ENCODE measurements at regions not wholly inside any gene's neighbourhood (a gene's known extent, or its start where the extent isn't known, plus 50 kb on each side); places are given as distances from the start of the nearest gene placed in this dataset.

GRCh38 chr13:69213396-69213795 lies 894.2 kb upstream of the ATXN8OS start:
- Histone ChIP-seq H3K4me1 (no peaks in the 10 kb centered on the region), H3K27me3 (replicated peaks; ENCODE audit: control insufficient read depth, insufficient read depth, low read length) (no peaks in the 10 kb centered on the region), H3K36me3 (ENCODE audit: control insufficient read depth, insufficient read depth, low read length) (no peaks in the 10 kb centered on the region), H3K9me3 (no peaks in the 10 kb centered on the region), H3K4me3 (ENCODE audit: low read depth, low read length) (no peak overlapping the region)
- no peak overlapping the region for H3K27ac Mint-ChIP-seq (ENCODE audit: unreplicated experiment)
- H3K4me3 Mint-ChIP-seq (ENCODE audit: unreplicated experiment): no peak overlapping the region
- no peak for TF ChIP-seq CTCF (IDR thresholded peaks at IDR 0.05; ENCODE audit: insufficient read depth in 1 of 2, low read depth in 1 of 2, low read length in 1 of 2, severe bottlenecking in 1 of 2, unreplicated experiment in 1 of 2)
- POLR2A ChIA-PET: no interaction called here
- DNase-seq: no peak
- BruUV-seq (replicated peaks): no TSS peak
- H3K36me3 Mint-ChIP-seq (ENCODE audit: insufficient read depth, unreplicated experiment): no peaks in the 10 kb centered on the region
- H3K9me3 Mint-ChIP-seq (ENCODE audit: unreplicated experiment): no peaks in the 10 kb centered on the region
- intact Hi-C loops (cut with micrococcal nuclease; ENCODE audit: unreplicated experiment): no loop called here
- no peaks in the 10 kb centered on the region for H3K27me3 Mint-ChIP-seq (ENCODE audit: insufficient read depth, unreplicated experiment)
- CTCF ChIA-PET: no interaction called here
- no peaks in the 10 kb centered on the region for H3K4me1 Mint-ChIP-seq (ENCODE audit: low read depth, unreplicated experiment)

- no peaks in the 10 kb centered on the region for H3K36me3 ChIP-seq (ENCODE audit: control insufficient read depth, insufficient read depth, low read length)
- H3K9me3 ChIP-seq: no peaks in the 10 kb centered on the region
- ChIA-PET POLR2A (no interaction called here), CTCF (no interaction called here)
- TF ChIP-seq CTCF (IDR thresholded peaks at IDR 0.05; ENCODE audit: insufficient read depth in 1 of 2, low read depth in 1 of 2, low read length in 1 of 2, severe bottlenecking in 1 of 2, unreplicated experiment in 1 of 2): no peak
- H3K27me3 Mint-ChIP-seq (ENCODE audit: insufficient read depth, unreplicated experiment): peaks cover 2% of the 10 kb centered on the region
- H3K27ac Mint-ChIP-seq (ENCODE audit: unreplicated experiment): no peak overlapping the region
- no peaks in the 10 kb centered on the region for H3K27me3 ChIP-seq (replicated peaks; ENCODE audit: control insufficient read depth, insufficient read depth, low read length)
- BruUV-seq (replicated peaks): no TSS peak
- no peaks in the 10 kb centered on the region for H3K36me3 Mint-ChIP-seq (ENCODE audit: insufficient read depth, unreplicated experiment)
- no peaks in the 10 kb centered on the region for H3K4me1 Mint-ChIP-seq (ENCODE audit: low read depth, unreplicated experiment)
- no peak for DNase-seq
- no peak overlapping the region for H3K4me3 Mint-ChIP-seq (ENCODE audit: unreplicated experiment)
- no peaks in the 10 kb centered on the region for H3K9me3 Mint-ChIP-seq (ENCODE audit: unreplicated experiment)
- H3K4me1 ChIP-seq: no peaks in the 10 kb centered on the region
- no peak overlapping the region for H3K4me3 ChIP-seq (ENCODE audit: low read depth, low read length)
- intact Hi-C loops (cut with micrococcal nuclease; ENCODE audit: unreplicated experiment): no loop called here
These were observed 903.0 kb upstream of the ATXN8OS start for GRCh38 chr13:69204620-69205019.

GRCh38 chr13:69202996-69203395 lies 904.6 kb upstream of the ATXN8OS start:
- no TSS peak for BruUV-seq (replicated peaks)
- no peaks in the 10 kb centered on the region for H3K27me3 ChIP-seq (replicated peaks; ENCODE audit: control insufficient read depth, insufficient read depth, low read length)
- Mint-ChIP-seq H3K4me3 (ENCODE audit: unreplicated experiment) (no peak overlapping the region), H3K4me1 (ENCODE audit: low read depth, unreplicated experiment) (no peaks in the 10 kb centered on the region), H3K36me3 (ENCODE audit: insufficient read depth, unreplicated experiment) (no peaks in the 10 kb centered on the region), H3K9me3 (ENCODE audit: unreplicated experiment) (no peaks in the 10 kb centered on the region), H3K27me3 (ENCODE audit: insufficient read depth, unreplicated experiment) (peaks cover 2% of the 10 kb centered on the region), H3K27ac (ENCODE audit: unreplicated experiment) (no peak overlapping the region)
- DNase-seq: no peak
- H3K4me3 ChIP-seq (ENCODE audit: low read depth, low read length): no peak overlapping the region
- TF ChIP-seq CTCF (IDR thresholded peaks at IDR 0.05; ENCODE audit: insufficient read depth in 1 of 2, low read depth in 1 of 2, low read length in 1 of 2, severe bottlenecking in 1 of 2, unreplicated experiment in 1 of 2): no peak
- ChIA-PET CTCF (interaction anchor here (0.7 kb wide), 1 partner anchor 392 kb away, joined by 3 read pairs; no protein-coding TSS in a partner anchor), POLR2A (no interaction called here)
- H3K9me3 ChIP-seq: no peaks in the 10 kb centered on the region
- H3K4me1 ChIP-seq: no peaks in the 10 kb centered on the region
- intact Hi-C loops (cut with micrococcal nuclease; ENCODE audit: unreplicated experiment): no loop called here
- no peaks in the 10 kb centered on the region for H3K36me3 ChIP-seq (ENCODE audit: control insufficient read depth, insufficient read depth, low read length)

Measured in Caco-2 (cell line).